H1 (cell line): ENCODE measurements at regions not wholly inside any gene's neighbourhood (a gene's known extent, or its start where the extent isn't known, plus 50 kb on each side); places are given as distances from the start of the nearest gene placed in this dataset.

ENCODE experiments used
- CTCF ChIA-PET: fragments of 300-600 bp; sonication (Branson Sonifier 250); formaldehyde crosslinking; loops from one replicate; lab custom pipeline; 2021; ENCODE audit not compliant: partially characterized antibody; lab: Charles Lee
- POLR2A ChIA-PET: fragments of 300-600 bp; sonication (Branson Sonifier 250); formaldehyde crosslinking; loops from one replicate; lab custom pipeline; 2021; ENCODE audit warnings: inconsistent platforms; ENCODE audit not compliant: partially characterized antibody; lab: Charles Lee
- DNase-seq, 2 experiments: peaks; one replicate each; pipeline versions ENCODE4 v3.0.0 to v3.0.0-alpha.2; 2010 to 2022; ENCODE audit warnings: low spot score in 2 of 2, low read depth in 1 of 2, mixed read lengths in 1 of 2
- FAIRE-seq: peaks from 2 replicates; lab custom pipeline; 2011; peaks lifted over from hg19 to GRCh38; lab: Jason Lieb, UNC
- H2AFZ ChIP-seq: 2 replicates; pipeline ENCODE4 v1.8.1; 2012; ENCODE audit warnings: low read length, inconsistent platforms
- H2AK5ac ChIP-seq: 2 replicates; pipeline ENCODE4 v1.6.1; 2013; ENCODE audit warnings: low read depth, low read length
- H2BK120ac ChIP-seq: replicated peaks from 2 replicates; pipeline ENCODE3; 2013; ENCODE audit warnings: low read depth, low read length, inconsistent platforms
- H2BK12ac ChIP-seq: 2 replicates; pipeline ENCODE4 v1.6.1; 2013; ENCODE audit warnings: low read depth, low read length
- H2BK15ac ChIP-seq: 2 replicates; pipeline ENCODE4 v1.6.1; 2013; ENCODE audit warnings: low read length
- H2BK20ac ChIP-seq: 2 replicates; pipeline ENCODE4 v1.6.1; 2013; ENCODE audit warnings: low read length
- H2BK5ac ChIP-seq: 2 replicates; pipeline ENCODE4 v1.6.1; 2013; ENCODE audit warnings: low read depth, low read length
- H3K14ac ChIP-seq: 2 replicates; pipeline ENCODE4 v1.6.1; 2013; ENCODE audit warnings: inconsistent platforms; ENCODE audit not compliant: insufficient read length
- H3K18ac ChIP-seq: 2 replicates; pipeline ENCODE4 v1.6.1; 2013; ENCODE audit warnings: low read length; ENCODE audit errors: extremely low read depth
- H3K23ac ChIP-seq: 2 replicates; pipeline ENCODE4 v1.6.1; 2013; ENCODE audit warnings: inconsistent platforms; ENCODE audit not compliant: insufficient read length
- H3K23me2 ChIP-seq: 2 replicates; pipeline ENCODE4 v1.6.1; 2013; ENCODE audit warnings: low read depth, low read length
- H3K27ac ChIP-seq: 2 replicates; pipeline ENCODE4 v1.6.1; 2011; ENCODE audit warnings: low read depth, low read length, inconsistent platforms
- H3K27me3 ChIP-seq, 4 experiments: replicated peaks in 1 of 4; 1 replicate in 1 of 4; 2 replicates in 3 of 4; pipeline versions ENCODE4 v1.6.1 to v1.8.1; 2011 to 2013; ENCODE audit warnings: low read length in 3 of 4, mild to moderate bottlenecking in 3 of 4, inconsistent platforms in 2 of 4, mixed read lengths in 2 of 4, moderate library complexity in 1 of 4; ENCODE audit not compliant: control insufficient read depth in 3 of 4, insufficient read depth in 3 of 4; ENCODE audit errors: extremely low read depth in 1 of 4
- H3K36me3 ChIP-seq, 4 experiments: 2 replicates each; pipeline versions ENCODE4 v1.6.1 to v1.8.1; 2011 to 2013; ENCODE audit warnings: mild to moderate bottlenecking in 4 of 4, low read length in 3 of 4, moderate library complexity in 2 of 4, control low read depth in 1 of 4, inconsistent platforms in 1 of 4; ENCODE audit not compliant: insufficient read depth in 4 of 4, control insufficient read depth in 2 of 4
- H3K4ac ChIP-seq: replicated peaks from 2 replicates; pipeline ENCODE3; 2013; ENCODE audit warnings: low read length, low read depth, mixed read lengths, inconsistent platforms; ENCODE audit not compliant: insufficient read length
- H3K4me1 ChIP-seq, 4 experiments: replicated peaks in 1 of 4; 1 replicate in 1 of 4; 2 replicates in 3 of 4; pipeline versions ENCODE4 v1.6.1 to v1.8.1; 2011 to 2013; ENCODE audit warnings: low read length in 3 of 4, inconsistent platforms in 2 of 4, mixed read lengths in 1 of 4; ENCODE audit not compliant: insufficient read depth in 4 of 4, control insufficient read depth in 3 of 4
- H3K4me2 ChIP-seq, 2 experiments: 2 replicates each; pipeline versions ENCODE4 v1.6.1 to v1.8.1; 2011 to 2013; ENCODE audit warnings: low read depth in 2 of 2, low read length in 2 of 2, control low read depth in 1 of 2, inconsistent platforms in 1 of 2, mild to moderate bottlenecking in 1 of 2; ENCODE audit not compliant: insufficient read depth in 1 of 2
- H3K4me3 ChIP-seq, 4 experiments: fragments of 200-600, 300-600 bp in 1 of 4; sonication (generic), shearing (Covaris generic), sonication (Bioruptor Twin) in 1 of 4; 2 replicates each; pipeline versions ENCODE4 v1.5.1 to v1.8.1; 2011 to 2016; ENCODE audit warnings: low read length in 4 of 4, low read depth in 3 of 4, control low read depth in 2 of 4, inconsistent platforms in 2 of 4, mild to moderate bottlenecking in 2 of 4, mixed read lengths in 1 of 4, moderate library complexity in 1 of 4; ENCODE audit not compliant: insufficient read depth in 2 of 4; ENCODE audit errors: extremely low read depth in 1 of 4
- H3K56ac ChIP-seq: replicated peaks from 2 replicates; pipeline ENCODE3; 2013; ENCODE audit warnings: low read depth, mild to moderate bottlenecking, mixed read lengths, low read length, inconsistent platforms; ENCODE audit not compliant: insufficient read length
- H3K79me1 ChIP-seq: 2 replicates; pipeline ENCODE4 v1.6.1; 2013; ENCODE audit warnings: low read depth, low read length, control low read depth
- H3K79me2 ChIP-seq, 2 experiments: 2 replicates each; pipeline versions ENCODE4 v1.6.1 to v1.8.1; 2012 to 2013; ENCODE audit warnings: low read length in 2 of 2, mild to moderate bottlenecking in 2 of 2, inconsistent platforms in 1 of 2; ENCODE audit not compliant: insufficient read depth in 2 of 2, control insufficient read depth in 1 of 2
- H3K9ac ChIP-seq, 4 experiments: replicated peaks in 1 of 4; 1 replicate in 1 of 4; 2 replicates in 3 of 4; pipeline versions ENCODE4 v1.6.1 to v1.8.1; 2011 to 2013; ENCODE audit warnings: low read depth in 3 of 4, low read length in 3 of 4, control low read depth in 2 of 4, mild to moderate bottlenecking in 2 of 4, moderate library complexity in 2 of 4, inconsistent platforms in 1 of 4; ENCODE audit errors: extremely low read depth in 1 of 4
- H3K9me3 ChIP-seq, 2 experiments: 2 replicates each; pipeline versions ENCODE4 v1.6.1 to v1.8.1; 2012 to 2013; ENCODE audit warnings: mild to moderate bottlenecking in 2 of 2, moderate library complexity in 2 of 2, control low read depth in 1 of 2, inconsistent platforms in 1 of 2, low read depth in 1 of 2, low read length in 1 of 2, mixed read lengths in 1 of 2; ENCODE audit not compliant: insufficient read depth in 2 of 2
- H4K20me1 ChIP-seq, 2 experiments: replicated peaks in 1 of 2; 2 replicates each; pipeline versions ENCODE3 to v1.8.1; 2011 to 2013; ENCODE audit warnings: inconsistent platforms in 2 of 2, low read length in 2 of 2, mild to moderate bottlenecking in 1 of 2; ENCODE audit not compliant: insufficient read depth in 2 of 2, control insufficient read depth in 1 of 2
- H4K5ac ChIP-seq: 2 replicates; pipeline ENCODE4 v1.6.1; 2013; ENCODE audit warnings: low read length, low read depth, mixed read lengths, inconsistent platforms; ENCODE audit not compliant: insufficient read length
- H4K8ac ChIP-seq: 2 replicates; pipeline ENCODE4 v1.8.0; 2013; ENCODE audit warnings: mild to moderate bottlenecking, moderate library complexity, low read length, inconsistent platforms; ENCODE audit not compliant: insufficient read depth; ENCODE audit errors: extremely low read depth
- H4K91ac ChIP-seq: replicated peaks from 2 replicates; pipeline ENCODE3; 2013; ENCODE audit warnings: low read length, mixed read lengths, inconsistent platforms; ENCODE audit not compliant: insufficient read length
- ATF3 ChIP-seq: IDR thresholded peaks from 2 replicates; pipeline ENCODE4 v1.6.1; 2011; ENCODE audit warnings: low read depth, mild to moderate bottlenecking, low read length; ENCODE audit not compliant: insufficient read depth
- CBX5 ChIP-seq: fragments of 300-800, 300-1000 bp; sonication (generic); IDR thresholded peaks from 2 replicates; pipeline ENCODE4 v1.7.1; 2016; ENCODE audit warnings: antibody characterized with exemption, low read length, low read depth
- CHD1 ChIP-seq: IDR thresholded peaks from 2 replicates; pipeline ENCODE4 v1.6.1; 2012; ENCODE audit warnings: low read depth, low read length, improper control_type of control experiment
- FOSL1 ChIP-seq: IDR thresholded peaks from 2 replicates; pipeline ENCODE4 v1.6.1; 2011; ENCODE audit warnings: mild to moderate bottlenecking, low read depth, low read length, moderate library complexity; ENCODE audit not compliant: insufficient read depth
- NANOG ChIP-seq: IDR thresholded peaks from 2 replicates; pipeline ENCODE4 v1.6.1; 2011; ENCODE audit warnings: low read length, low read depth, mild to moderate bottlenecking, inconsistent platforms; ENCODE audit not compliant: insufficient read depth, poor library complexity, severe bottlenecking
- POU5F1 ChIP-seq: IDR thresholded peaks from 2 replicates; pipeline ENCODE4 v1.6.1; 2011; ENCODE audit warnings: low read depth, mild to moderate bottlenecking, low read length, moderate library complexity
- RBBP5 ChIP-seq: IDR thresholded peaks from 2 replicates; pipeline ENCODE4 v1.7.1; 2012; ENCODE audit warnings: low read depth, mild to moderate bottlenecking, inconsistent platforms, low read length, moderate library complexity, borderline replicate concordance
- RXRA ChIP-seq: IDR thresholded peaks from 2 replicates; pipeline ENCODE4 v1.6.1; 2011; ENCODE audit warnings: low read depth, mild to moderate bottlenecking, low read length, moderate library complexity; ENCODE audit not compliant: insufficient read depth
- SRF ChIP-seq: IDR thresholded peaks from 2 replicates; pipeline ENCODE4 v1.6.1; 2011; ENCODE audit warnings: mild to moderate bottlenecking, low read depth, low read length, moderate library complexity
- TAF1 ChIP-seq: IDR thresholded peaks from 2 replicates; pipeline ENCODE4 v1.6.1; 2011; ENCODE audit warnings: mild to moderate bottlenecking, low read depth, low read length
- WGBS, 2 experiments: shearing (Covaris generic) in 1 of 2; methylation state at CpG; one replicate each; pipeline versions ENCODE4 v1.1.6 to v1.1.7; 2013 to 2015; ENCODE audit warnings: low lambda C conversion rate in 2 of 2, mixed read lengths in 2 of 2, inconsistent platforms in 1 of 2, low coverage in 1 of 2, missing lambda C conversion rate in 1 of 2; ENCODE audit not compliant: insufficient replicate concordance in 2 of 2, insufficient coverage in 1 of 2, insufficient read length in 1 of 2; ENCODE audit errors: extremely low coverage in 1 of 2, missing lambda C conversion rate in 1 of 2; 5-methylcytosine and 5-hydroxymethylcytosine counted together
- TF ChIP-seq, protein P1 (sequence below), 3 experiments: IDR thresholded peaks; 1 replicate in 2 of 3; 2 replicates in 1 of 3; pipeline versions ENCODE4 v1.5.1 to v1.6.1; 2011; ENCODE audit warnings: low read length in 3 of 3, mild to moderate bottlenecking in 3 of 3, inconsistent platforms in 2 of 3, low read depth in 1 of 3, moderate library complexity in 1 of 3; ENCODE audit not compliant: insufficient read depth in 1 of 3; ENCODE audit errors: control extremely low read depth in 1 of 3

DNA sequence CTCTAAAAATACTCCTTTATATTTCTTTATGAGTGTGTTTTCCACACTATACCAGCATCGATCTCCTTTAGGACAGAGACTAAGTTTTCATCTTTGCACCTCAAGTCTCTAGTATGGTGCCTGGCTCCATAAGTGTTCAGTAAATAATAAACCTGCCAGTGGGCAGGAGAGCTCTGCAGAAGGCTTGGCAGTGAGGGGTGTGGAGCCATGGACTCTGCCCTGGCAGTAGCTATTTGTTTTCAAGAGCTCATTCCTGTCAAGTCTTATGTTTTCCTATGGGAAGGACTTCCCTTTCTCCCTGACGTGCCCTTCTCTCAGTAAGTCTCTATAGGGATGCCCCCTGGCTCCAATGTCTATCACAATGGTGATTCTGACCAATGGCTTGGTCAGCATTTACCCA lies 252.2 kb downstream of the PIK3R1 start:
- FAIRE-seq (no peak), DNase-seq (no peak)
- Histone ChIP-seq H4K8ac (no peak overlapping the region), H4K20me1 (no peaks in the 10 kb centered on the region), H3K23me2 (no peaks in the 10 kb centered on the region; the same call in 1 of the 2 replicates), H2AK5ac (no peak overlapping the region), H3K4ac (no peak overlapping the region), H3K4me1 (no peaks in the 10 kb centered on the region), H2BK5ac (no peak overlapping the region), H2BK120ac (no peak overlapping the region), H3K56ac (no peak overlapping the region), H3K79me1 (no peaks in the 10 kb centered on the region), H3K4me2 (no peak overlapping the region), H3K23ac (no peak overlapping the region), H3K9me3 (no peaks in the 10 kb centered on the region), H3K9ac (no peak overlapping the region), H4K5ac (no peak overlapping the region), H3K18ac (no peak overlapping the region), H4K91ac (no peak overlapping the region), H3K36me3 (no peaks in the 10 kb centered on the region), H2BK20ac (no peak overlapping the region), H3K4me3 (no peak overlapping the region), H3K27me3 (no peaks in the 10 kb centered on the region), H2BK12ac (no peak overlapping the region), H3K27ac (no peak overlapping the region), H2BK15ac (no peak overlapping the region), H3K79me2 (no peaks in the 10 kb centered on the region), H3K14ac (no peak overlapping the region), H2AFZ (no peak overlapping the region)
- TF ChIP-seq TAF1 (no peak), POU5F1 (no peak), ATF3 (no peak), CHD1 (no peak), RBBP5 (no peak), NANOG (no peak), SRF (no peak), RXRA (no peak), CBX5 (no peak), FOSL1 (no peak)
- TF ChIP-seq, protein P1, sequence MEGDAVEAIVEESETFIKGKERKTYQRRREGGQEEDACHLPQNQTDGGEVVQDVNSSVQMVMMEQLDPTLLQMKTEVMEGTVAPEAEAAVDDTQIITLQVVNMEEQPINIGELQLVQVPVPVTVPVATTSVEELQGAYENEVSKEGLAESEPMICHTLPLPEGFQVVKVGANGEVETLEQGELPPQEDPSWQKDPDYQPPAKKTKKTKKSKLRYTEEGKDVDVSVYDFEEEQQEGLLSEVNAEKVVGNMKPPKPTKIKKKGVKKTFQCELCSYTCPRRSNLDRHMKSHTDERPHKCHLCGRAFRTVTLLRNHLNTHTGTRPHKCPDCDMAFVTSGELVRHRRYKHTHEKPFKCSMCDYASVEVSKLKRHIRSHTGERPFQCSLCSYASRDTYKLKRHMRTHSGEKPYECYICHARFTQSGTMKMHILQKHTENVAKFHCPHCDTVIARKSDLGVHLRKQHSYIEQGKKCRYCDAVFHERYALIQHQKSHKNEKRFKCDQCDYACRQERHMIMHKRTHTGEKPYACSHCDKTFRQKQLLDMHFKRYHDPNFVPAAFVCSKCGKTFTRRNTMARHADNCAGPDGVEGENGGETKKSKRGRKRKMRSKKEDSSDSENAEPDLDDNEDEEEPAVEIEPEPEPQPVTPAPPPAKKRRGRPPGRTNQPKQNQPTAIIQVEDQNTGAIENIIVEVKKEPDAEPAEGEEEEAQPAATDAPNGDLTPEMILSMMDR (IDR thresholded peaks at IDR 0.05; ENCODE audit: control extremely low read depth in 1 of 3, insufficient read depth in 1 of 3, low read depth in 1 of 3, low read length in 3 of 3) = no peak
- 84% methylated on average over 2 of the region's 2 CpGs; no CpG with 5 or more reads in 1 of the 2 experiments for WGBS, 2 experiments
- CTCF ChIA-PET = no interaction called here
- POLR2A ChIA-PET = no interaction called here
